Nephron progenitor cell (in vitro differentiated cells): ENCODE measurements at regions not wholly inside any gene's neighbourhood (a gene's known extent, or its start where the extent isn't known, plus 50 kb on each side); places are given as distances from the start of the nearest gene placed in this dataset.

Experiments
- DNase-seq: peaks from one replicate; pipeline ENCODE4 v3.0.0; 2021
- H3K27ac Mint-ChIP-seq: 2 replicates; pipeline ENCODE4 v1.8.0; 2021; ENCODE audit warnings: mild to moderate bottlenecking, moderate library complexity, mixed read lengths
- H3K27me3 Mint-ChIP-seq: 2 replicates; pipeline ENCODE4 v1.8.0; 2021; ENCODE audit warnings: mild to moderate bottlenecking, low read depth, mixed read lengths; ENCODE audit not compliant: poor library complexity
- H3K36me3 Mint-ChIP-seq: 2 replicates; pipeline ENCODE4 v1.8.0; 2021; ENCODE audit warnings: low read depth, mixed read lengths
- H3K4me1 Mint-ChIP-seq: 2 replicates; pipeline ENCODE4 v1.8.0; 2021; ENCODE audit warnings: mixed read lengths
- H3K4me3 Mint-ChIP-seq: 2 replicates; pipeline ENCODE4 v1.8.0; 2021; ENCODE audit warnings: mild to moderate bottlenecking, moderate library complexity, mixed read lengths
- H3K9me3 Mint-ChIP-seq: 2 replicates; pipeline ENCODE4 v1.8.0; 2021; ENCODE audit warnings: mild to moderate bottlenecking, moderate library complexity, mixed read lengths
- TF ChIP-seq, protein P1 (sequence below): fragments of 200-600 bp; sonication (generic); IDR thresholded peaks from 2 replicates; pipeline ENCODE4 v1.5.0; 2021; ENCODE audit warnings: antibody characterized with exemption

DNA sequence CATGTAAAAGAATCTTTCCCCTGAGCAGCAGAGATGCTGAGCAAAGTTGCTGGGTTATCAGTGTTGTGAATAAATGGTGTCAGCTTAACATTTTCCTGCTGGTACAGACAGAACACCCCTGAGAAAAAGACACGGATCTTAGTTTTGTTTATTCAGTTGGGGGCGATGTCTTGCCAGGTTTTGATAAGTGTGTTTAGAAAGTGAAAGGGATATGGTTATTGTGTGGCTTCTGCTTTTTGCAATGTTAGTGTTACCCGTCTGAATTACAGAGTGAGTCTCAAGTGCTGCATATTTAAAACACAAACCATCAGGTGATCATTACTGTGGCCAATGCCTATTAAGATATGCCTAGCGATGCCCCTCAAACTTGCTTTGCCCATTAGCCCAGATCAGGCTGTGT lies 864.6 kb upstream of the SEL1L start:
- Mint-ChIP-seq H3K4me1 (peaks cover 13% of the 10 kb centered on the region), H3K4me3 (no peak overlapping the region), H3K27me3 (peaks cover 2% of the 10 kb centered on the region), H3K27ac (peak overlapping the region; percentile 4), H3K36me3 (no peaks in the 10 kb centered on the region), H3K9me3 (no peaks in the 10 kb centered on the region)
- no peak for DNase-seq
- TF ChIP-seq, protein P1, sequence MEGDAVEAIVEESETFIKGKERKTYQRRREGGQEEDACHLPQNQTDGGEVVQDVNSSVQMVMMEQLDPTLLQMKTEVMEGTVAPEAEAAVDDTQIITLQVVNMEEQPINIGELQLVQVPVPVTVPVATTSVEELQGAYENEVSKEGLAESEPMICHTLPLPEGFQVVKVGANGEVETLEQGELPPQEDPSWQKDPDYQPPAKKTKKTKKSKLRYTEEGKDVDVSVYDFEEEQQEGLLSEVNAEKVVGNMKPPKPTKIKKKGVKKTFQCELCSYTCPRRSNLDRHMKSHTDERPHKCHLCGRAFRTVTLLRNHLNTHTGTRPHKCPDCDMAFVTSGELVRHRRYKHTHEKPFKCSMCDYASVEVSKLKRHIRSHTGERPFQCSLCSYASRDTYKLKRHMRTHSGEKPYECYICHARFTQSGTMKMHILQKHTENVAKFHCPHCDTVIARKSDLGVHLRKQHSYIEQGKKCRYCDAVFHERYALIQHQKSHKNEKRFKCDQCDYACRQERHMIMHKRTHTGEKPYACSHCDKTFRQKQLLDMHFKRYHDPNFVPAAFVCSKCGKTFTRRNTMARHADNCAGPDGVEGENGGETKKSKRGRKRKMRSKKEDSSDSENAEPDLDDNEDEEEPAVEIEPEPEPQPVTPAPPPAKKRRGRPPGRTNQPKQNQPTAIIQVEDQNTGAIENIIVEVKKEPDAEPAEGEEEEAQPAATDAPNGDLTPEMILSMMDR: no peak

GRCh38 chr14:82403987-82404386 lies 870.3 kb upstream of the SEL1L start:
- Mint-ChIP-seq H3K36me3 (no peaks in the 10 kb centered on the region), H3K27ac (no peak overlapping the region), H3K9me3 (no peaks in the 10 kb centered on the region), H3K4me3 (no peak overlapping the region), H3K4me1 (no peaks in the 10 kb centered on the region), H3K27me3 (peaks cover 9% of the 10 kb centered on the region)
- TF ChIP-seq, protein P1: no peak
- no peak for DNase-seq

DNA sequence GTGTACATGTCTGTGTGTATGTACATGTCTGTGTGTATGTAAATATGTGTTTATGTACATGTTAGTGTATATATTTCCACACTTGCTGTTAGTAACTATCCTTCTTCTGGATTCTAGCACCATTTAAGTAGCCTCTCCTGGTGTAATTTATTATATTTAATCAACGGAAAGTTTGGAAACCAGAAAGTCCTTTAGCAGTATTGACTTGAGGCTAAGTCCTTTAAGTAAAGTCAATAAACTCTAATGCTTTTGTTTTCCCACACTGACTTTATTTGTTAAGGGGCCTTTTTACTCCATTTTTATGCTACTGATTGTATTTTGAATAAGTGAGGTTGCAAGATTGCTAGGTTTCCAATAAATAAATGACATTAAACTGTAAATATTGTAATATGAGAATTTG lies 876.4 kb upstream of the SEL1L start:
- no peaks in the 10 kb centered on the region for H3K9me3 Mint-ChIP-seq
- no peaks in the 10 kb centered on the region for H3K4me1 Mint-ChIP-seq
- H3K27ac Mint-ChIP-seq: no peak overlapping the region
- TF ChIP-seq, protein P1: no peak
- H3K27me3 Mint-ChIP-seq: peaks cover 7% of the 10 kb centered on the region
- H3K36me3 Mint-ChIP-seq: no peaks in the 10 kb centered on the region
- H3K4me3 Mint-ChIP-seq: no peak overlapping the region
- DNase-seq: no peak

GRCh38 chr14:82411298-82411697 lies 877.6 kb upstream of the SEL1L start:
- Mint-ChIP-seq H3K27me3 (peaks cover 3% of the 10 kb centered on the region), H3K4me1 (no peaks in the 10 kb centered on the region), H3K4me3 (no peak overlapping the region), H3K36me3 (no peaks in the 10 kb centered on the region), H3K9me3 (no peaks in the 10 kb centered on the region), H3K27ac (no peak overlapping the region)
- TF ChIP-seq, protein P1: no peak
- DNase-seq: no peak

- no peak for DNase-seq
- Mint-ChIP-seq H3K9me3 (no peaks in the 10 kb centered on the region), H3K4me3 (no peak overlapping the region), H3K27me3 (peaks cover 3% of the 10 kb centered on the region), H3K4me1 (no peaks in the 10 kb centered on the region), H3K27ac (no peak overlapping the region), H3K36me3 (no peaks in the 10 kb centered on the region)
- TF ChIP-seq, protein P1: no peak
Observed at GRCh38 chr14:82412545-82412944, 878.9 kb upstream of the SEL1L start.

GRCh38 chr14:82414853-82415539 lies 881.3 kb upstream of the SEL1L start:
- Mint-ChIP-seq H3K4me3 (no peak overlapping the region), H3K9me3 (peaks cover 12% of the 10 kb centered on the region), H3K36me3 (no peaks in the 10 kb centered on the region), H3K4me1 (no peaks in the 10 kb centered on the region), H3K27me3 (no peaks in the 10 kb centered on the region), H3K27ac (no peak overlapping the region)
- TF ChIP-seq, protein P1: no peak
- no peak for DNase-seq
